ENCODE measurements at regions not wholly inside any gene's neighbourhood (a gene's known extent, or its start where the extent isn't known, plus 50 kb on each side); places are given as distances from the start of the nearest gene placed in this dataset.

- TF ChIP-seq, protein P1, sequence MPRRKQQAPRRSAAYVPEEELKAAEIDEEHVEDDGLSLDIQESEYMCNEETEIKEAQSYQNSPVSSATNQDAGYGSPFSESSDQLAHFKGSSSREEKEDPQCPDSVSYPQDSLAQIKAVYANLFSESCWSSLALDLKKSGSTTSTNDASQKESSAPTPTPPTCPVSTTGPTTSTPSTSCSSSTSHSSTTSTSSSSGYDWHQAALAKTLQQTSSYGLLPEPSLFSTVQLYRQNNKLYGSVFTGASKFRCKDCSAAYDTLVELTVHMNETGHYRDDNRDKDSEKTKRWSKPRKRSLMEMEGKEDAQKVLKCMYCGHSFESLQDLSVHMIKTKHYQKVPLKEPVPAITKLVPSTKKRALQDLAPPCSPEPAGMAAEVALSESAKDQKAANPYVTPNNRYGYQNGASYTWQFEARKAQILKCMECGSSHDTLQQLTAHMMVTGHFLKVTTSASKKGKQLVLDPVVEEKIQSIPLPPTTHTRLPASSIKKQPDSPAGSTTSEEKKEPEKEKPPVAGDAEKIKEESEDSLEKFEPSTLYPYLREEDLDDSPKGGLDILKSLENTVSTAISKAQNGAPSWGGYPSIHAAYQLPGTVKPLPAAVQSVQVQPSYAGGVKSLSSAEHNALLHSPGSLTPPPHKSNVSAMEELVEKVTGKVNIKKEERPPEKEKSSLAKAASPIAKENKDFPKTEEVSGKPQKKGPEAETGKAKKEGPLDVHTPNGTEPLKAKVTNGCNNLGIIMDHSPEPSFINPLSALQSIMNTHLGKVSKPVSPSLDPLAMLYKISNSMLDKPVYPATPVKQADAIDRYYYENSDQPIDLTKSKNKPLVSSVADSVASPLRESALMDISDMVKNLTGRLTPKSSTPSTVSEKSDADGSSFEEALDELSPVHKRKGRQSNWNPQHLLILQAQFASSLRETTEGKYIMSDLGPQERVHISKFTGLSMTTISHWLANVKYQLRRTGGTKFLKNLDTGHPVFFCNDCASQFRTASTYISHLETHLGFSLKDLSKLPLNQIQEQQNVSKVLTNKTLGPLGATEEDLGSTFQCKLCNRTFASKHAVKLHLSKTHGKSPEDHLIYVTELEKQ (CRISPR knock-in tag; IDR thresholded peaks at IDR 0.05) = no peak
- TF ChIP-seq EZH2 (IDR thresholded peaks at IDR 0.05; ENCODE audit: borderline replicate concordance, low read depth, low read length) = no peak
- TF ChIP-seq ZNF695 (CRISPR knock-in tag; IDR thresholded peaks at IDR 0.05) = no peak
- no peak for TF ChIP-seq POLR2AphosphoS5 (IDR thresholded peaks at IDR 0.05; ENCODE audit: control insufficient read depth, insufficient read depth, low read depth, low read length)
- TF ChIP-seq TEAD4 (IDR thresholded peaks at IDR 0.05; ENCODE audit: low read length) = no peak
- TF ChIP-seq TEAD4 (CRISPR knock-in tag; IDR thresholded peaks at IDR 0.05; ENCODE audit: borderline replicate concordance) = no peak
Observed at GRCh38 chr3:24937228-24937627, 442.6 kb upstream of the THRB start (continued).

- H3K36me3 ChIP-seq (ENCODE audit: control insufficient read depth, insufficient read depth, low read length) = no peaks in the 10 kb centered on the region
- POLR2A ChIA-PET = no interaction called here
- BruUV-seq (replicated peaks) = no TSS peak
Observed at GRCh38 chr3:24937780-24938179, 443.1 kb upstream of the THRB start.

More at GRCh38 chr3:24937780-24938179, 443.1 kb upstream of the THRB start:
- H4K20me1 ChIP-seq (replicated peaks; ENCODE audit: control insufficient read depth, insufficient read depth, low read length) = no peaks in the 10 kb centered on the region
- no peak overlapping the region for H2AFZ ChIP-seq (ENCODE audit: low read depth, low read length)
- TF ChIP-seq, protein P2, sequence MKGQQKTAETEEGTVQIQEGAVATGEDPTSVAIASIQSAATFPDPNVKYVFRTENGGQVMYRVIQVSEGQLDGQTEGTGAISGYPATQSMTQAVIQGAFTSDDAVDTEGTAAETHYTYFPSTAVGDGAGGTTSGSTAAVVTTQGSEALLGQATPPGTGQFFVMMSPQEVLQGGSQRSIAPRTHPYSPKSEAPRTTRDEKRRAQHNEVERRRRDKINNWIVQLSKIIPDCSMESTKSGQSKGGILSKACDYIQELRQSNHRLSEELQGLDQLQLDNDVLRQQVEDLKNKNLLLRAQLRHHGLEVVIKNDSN (CRISPR knock-in tag; IDR thresholded peaks at IDR 0.05) = no peak
- TF ChIP-seq EP300 (IDR thresholded peaks at IDR 0.05; ENCODE audit: low read length) = no peak
- in situ Hi-C loops (cut with MboI) (no loop called here), intact Hi-C loops (cut with micrococcal nuclease) (no loop called here)
- H3K4me1 ChIP-seq (replicated peaks in 1 of 2; ENCODE audit: control insufficient read depth in 2 of 2, insufficient read depth in 2 of 2, low read length in 2 of 2) = no peaks in the 10 kb centered on the region
- no peaks in the 10 kb centered on the region for H3K79me2 ChIP-seq (ENCODE audit: control insufficient read depth, insufficient read depth, low read length)
- no peak for DNase-seq (ENCODE audit: extremely low read depth in 1 of 4, low spot score in 3 of 4)
- H3K27ac ChIP-seq (ENCODE audit: extremely low read depth, low read depth, low read length) = no peak overlapping the region
- no peaks in the 10 kb centered on the region for H3K9me1 ChIP-seq (ENCODE audit: control insufficient read depth, insufficient read depth, low read length)
- FAIRE-seq = no peak
- CTCF ChIA-PET (ENCODE audit: low intra/inter-chr PET ratio) = no interaction called here
- no peak overlapping the region for H3K9ac ChIP-seq (ENCODE audit: insufficient read depth in 1 of 2, low read depth in 2 of 2, low read length in 2 of 2)
- no peaks in the 10 kb centered on the region; the same call in 1 of the 2 replicates for H3K9me3 ChIP-seq (replicated peaks; ENCODE audit: control insufficient read depth, insufficient read depth, low read depth, low read length)
- no peak for ATAC-seq
- H3K27me3 ChIP-seq (ENCODE audit: control insufficient read depth in 2 of 2, insufficient read depth in 2 of 2, low read length in 2 of 2) = no peaks in the 10 kb centered on the region
- H3K4me3 ChIP-seq = no peak overlapping the region
- WGBS (ENCODE audit: insufficient coverage, low coverage, missing lambda C conversion rate) = 2% methylated on average over 5 of the region's 5 CpGs
- no peak overlapping the region for H3K4me2 ChIP-seq (ENCODE audit: insufficient read depth, low read length)

Measured in K562 (cell line).